K562 (cell line): ENCODE measurements at regions not wholly inside any gene's neighbourhood (a gene's known extent, or its start where the extent isn't known, plus 50 kb on each side); places are given as distances from the start of the nearest gene placed in this dataset.

Source experiments
- GTF2F1 ChIP-seq: IDR thresholded peaks from 2 replicates; pipeline ENCODE4 v1.6.1; 2011; ENCODE audit warnings: low read depth, low read length, improper control_type of control experiment
- MXI1 ChIP-seq: IDR thresholded peaks from 2 replicates; pipeline ENCODE4 v1.6.1; 2011; ENCODE audit warnings: low read depth, mild to moderate bottlenecking, improper control_type of control experiment, low read length
- PRPF4 ChIP-seq: fragments of 200-400 bp; formaldehyde crosslinking; IDR thresholded peaks from one replicate; pipeline ENCODE4 v1.6.1; 2017; ENCODE audit warnings: low read length, low read depth, mild to moderate bottlenecking; ENCODE audit not compliant: insufficient read depth, poor library complexity, severe bottlenecking
- RBM15 ChIP-seq: fragments of 200-400 bp; formaldehyde crosslinking; IDR thresholded peaks from 2 replicates; pipeline ENCODE4 v1.6.1; 2018; ENCODE audit warnings: mild to moderate bottlenecking, low read length, moderate library complexity; ENCODE audit not compliant: insufficient read depth
- TAF1 ChIP-seq: IDR thresholded peaks from 2 replicates; pipeline ENCODE4 v1.6.1; 2011; ENCODE audit warnings: mild to moderate bottlenecking, low read length, moderate library complexity; ENCODE audit not compliant: insufficient read depth, control insufficient read depth, severe bottlenecking; ENCODE audit errors: extremely low read depth
- ZNF274 ChIP-seq: IDR thresholded peaks from 2 replicates; pipeline ENCODE4 v1.6.1; 2011; ENCODE audit warnings: low read depth, mild to moderate bottlenecking, low read length, moderate library complexity, borderline replicate concordance
- TF ChIP-seq, protein P1 (sequence below), 3 experiments: IDR thresholded peaks in 2 of 3; conservative IDR thresholded peaks in 1 of 3; 2 replicates each; pipeline ENCODE4 v1.5.1; 2011 to 2012; ENCODE audit warnings: low read length in 3 of 3, mild to moderate bottlenecking in 3 of 3, control low read depth in 2 of 3, improper control_type of control experiment in 1 of 3, inconsistent platforms in 1 of 3, low read depth in 1 of 3, mixed read lengths in 1 of 3, moderate library complexity in 1 of 3; ENCODE audit not compliant: insufficient read depth in 2 of 3

DNA sequence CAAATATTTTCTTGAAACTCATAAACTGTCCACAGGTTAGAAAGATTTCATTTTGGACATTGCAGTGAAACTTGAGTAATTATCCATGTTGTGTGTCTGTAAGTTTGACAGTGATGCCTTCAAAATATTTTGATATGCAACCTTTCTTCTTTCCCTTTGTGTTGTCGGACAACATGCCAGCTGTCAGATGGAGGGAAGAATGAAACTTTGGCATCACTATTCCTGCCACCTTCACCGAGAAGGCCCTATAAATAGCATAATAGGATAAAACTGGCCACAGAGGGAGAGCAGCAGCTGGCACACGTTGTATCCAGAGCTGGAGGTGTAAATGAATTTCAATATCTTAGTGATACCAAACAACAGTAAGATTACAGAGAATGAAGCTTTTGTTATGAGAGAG lies 436.7 kb upstream of the CFAP20DC start:
- TF ChIP-seq MXI1 (no peak), RBM15 (no peak), PRPF4 (no peak), TAF1 (no peak), ZNF274 (no peak), GTF2F1 (no peak)
- TF ChIP-seq, protein P1, sequence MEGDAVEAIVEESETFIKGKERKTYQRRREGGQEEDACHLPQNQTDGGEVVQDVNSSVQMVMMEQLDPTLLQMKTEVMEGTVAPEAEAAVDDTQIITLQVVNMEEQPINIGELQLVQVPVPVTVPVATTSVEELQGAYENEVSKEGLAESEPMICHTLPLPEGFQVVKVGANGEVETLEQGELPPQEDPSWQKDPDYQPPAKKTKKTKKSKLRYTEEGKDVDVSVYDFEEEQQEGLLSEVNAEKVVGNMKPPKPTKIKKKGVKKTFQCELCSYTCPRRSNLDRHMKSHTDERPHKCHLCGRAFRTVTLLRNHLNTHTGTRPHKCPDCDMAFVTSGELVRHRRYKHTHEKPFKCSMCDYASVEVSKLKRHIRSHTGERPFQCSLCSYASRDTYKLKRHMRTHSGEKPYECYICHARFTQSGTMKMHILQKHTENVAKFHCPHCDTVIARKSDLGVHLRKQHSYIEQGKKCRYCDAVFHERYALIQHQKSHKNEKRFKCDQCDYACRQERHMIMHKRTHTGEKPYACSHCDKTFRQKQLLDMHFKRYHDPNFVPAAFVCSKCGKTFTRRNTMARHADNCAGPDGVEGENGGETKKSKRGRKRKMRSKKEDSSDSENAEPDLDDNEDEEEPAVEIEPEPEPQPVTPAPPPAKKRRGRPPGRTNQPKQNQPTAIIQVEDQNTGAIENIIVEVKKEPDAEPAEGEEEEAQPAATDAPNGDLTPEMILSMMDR (IDR thresholded peaks at IDR 0.05 in 2 of 3, conservative IDR thresholded peaks at IDR 0.05 in 1 of 3; ENCODE audit: insufficient read depth in 2 of 3, low read depth in 1 of 3, low read length in 3 of 3) = no peak
